ENCODE measurements at regions not wholly inside any gene's neighbourhood (a gene's known extent, or its start where the extent isn't known, plus 50 kb on each side); places are given as distances from the start of the nearest gene placed in this dataset.

DNA sequence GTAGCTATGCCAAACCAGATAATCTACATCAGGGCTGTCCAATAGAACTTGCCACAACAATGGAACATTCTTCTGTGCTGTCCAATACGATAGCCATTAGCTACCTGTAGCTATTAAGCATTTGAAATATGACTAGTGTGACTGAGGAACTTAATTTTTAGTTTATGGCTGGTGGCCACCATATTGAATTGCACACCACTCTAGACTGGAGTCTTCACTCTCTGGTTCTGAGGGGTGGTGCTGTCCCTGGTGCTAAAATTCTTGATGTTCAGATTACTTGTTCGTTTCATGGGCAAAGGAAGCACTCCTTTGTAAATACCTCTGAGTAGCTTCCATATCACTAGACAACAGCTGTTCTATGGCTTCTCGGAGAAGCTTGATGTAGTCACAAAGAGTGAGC is 296.6 kb downstream of the NPIPA8 start:
- TF ChIP-seq ZNF274 (IDR thresholded peaks at IDR 0.05; ENCODE audit: low read depth, low read length) (no peak), YY1 (IDR thresholded peaks at IDR 0.05; ENCODE audit: insufficient read depth, insufficient read length) (no peak)
